SK-N-SH (cell line): ENCODE measurements at regions not wholly inside any gene's neighbourhood (a gene's known extent, or its start where the extent isn't known, plus 50 kb on each side); places are given as distances from the start of the nearest gene placed in this dataset.

Source experiments
- CTCF ChIA-PET: fragments of 300-600, 350-600 bp; formaldehyde crosslinking; extraction: SDS; loops from one replicate; lab custom pipeline; 2021; lab: Yijun Ruan, JAX
- POLR2A ChIA-PET: fragments of 350-600 bp; sonication (Branson Sonifier 250); formaldehyde crosslinking; extraction: SDS; loops from one replicate; lab custom pipeline; 2020; ENCODE audit warnings: antibody characterized with exemption, inconsistent platforms; lab: Yijun Ruan, JAX
- DNase-seq: peaks from one replicate; pipeline ENCODE4 v3.0.0; 2012
- H2AFZ ChIP-seq: fragments of 200-600 bp; sonication (generic); 2 replicates; pipeline ENCODE4 v1.8.1; 2016; ENCODE audit warnings: antibody characterized with exemption, mild to moderate bottlenecking, low read depth
- H3F3A ChIP-seq: fragments of 200-600 bp; sonication (generic); replicated peaks from 2 replicates; pipeline ENCODE3; 2016; ENCODE audit warnings: antibody characterized with exemption, mild to moderate bottlenecking; ENCODE audit not compliant: insufficient read depth
- H3K27ac ChIP-seq, 2 experiments: fragments of 200-500 bp in 1 of 2; fragments of 200-600 bp in 1 of 2; sonication (Bioruptor generic) in 1 of 2; sonication (generic), shearing (Covaris generic) in 1 of 2; 2 replicates each; pipeline versions ENCODE4 v1.5.1 to v1.6.1; 2014 to 2016; ENCODE audit warnings: low read depth in 2 of 2, inconsistent platforms in 1 of 2, low read length in 1 of 2, mild to moderate bottlenecking in 1 of 2, mixed read lengths in 1 of 2
- H3K27me3 ChIP-seq: fragments of 200-600 bp; sonication (generic), shearing (Covaris generic); 2 replicates; pipeline ENCODE4 v1.6.1; 2016; ENCODE audit warnings: mixed run types; ENCODE audit not compliant: insufficient read depth
- H3K36me3 ChIP-seq, 2 experiments: fragments of 200-500 bp in 1 of 2; fragments of 200-600 bp in 1 of 2; sonication (Bioruptor generic) in 1 of 2; sonication (generic) in 1 of 2; replicated peaks in 1 of 2; 2 replicates each; pipeline versions ENCODE3 to v1.5.1; 2014 to 2016; ENCODE audit warnings: low read length in 1 of 2, mild to moderate bottlenecking in 1 of 2; ENCODE audit not compliant: insufficient read depth in 2 of 2, control insufficient read depth in 1 of 2
- H3K4me1 ChIP-seq, 2 experiments: fragments of 200-500 bp in 1 of 2; fragments of 200-600 bp in 1 of 2; sonication (Bioruptor generic) in 1 of 2; sonication (generic), shearing (Covaris generic) in 1 of 2; 2 replicates each; pipeline versions ENCODE4 v1.5.1 to v1.6.1; 2014 to 2016; ENCODE audit warnings: low read depth in 1 of 2, low read length in 1 of 2, mixed run types in 1 of 2; ENCODE audit not compliant: insufficient read depth in 2 of 2, control insufficient read depth in 1 of 2
- H3K4me2 ChIP-seq: fragments of 200-600 bp; sonication (generic), shearing (Covaris generic); 2 replicates; pipeline ENCODE4 v1.6.1; 2017; ENCODE audit warnings: mixed run types
- H3K4me3 ChIP-seq, 2 experiments: fragments of 200-500 bp in 1 of 2; fragments of 200-600 bp in 1 of 2; sonication (Bioruptor generic) in 1 of 2; sonication (generic), shearing (Covaris generic) in 1 of 2; 2 replicates each; pipeline versions ENCODE4 v1.5.1 to v1.8.1; 2014 to 2016; ENCODE audit warnings: low read depth in 2 of 2, inconsistent platforms in 1 of 2, low read length in 1 of 2, mild to moderate bottlenecking in 1 of 2, mixed read lengths in 1 of 2, moderate library complexity in 1 of 2
- H3K79me2 ChIP-seq: fragments of 200-600 bp; sonication (generic); 2 replicates; pipeline ENCODE4 v1.8.1; 2017; ENCODE audit warnings: mild to moderate bottlenecking; ENCODE audit not compliant: insufficient read depth
- H3K9ac ChIP-seq: fragments of 200-600 bp; sonication (generic); 2 replicates; pipeline ENCODE4 v1.6.1; 2017; ENCODE audit warnings: mixed run types
- H3K9me2 ChIP-seq: fragments of 200-600 bp; sonication (generic); 2 replicates; pipeline ENCODE4 v1.6.1; 2017; ENCODE audit warnings: mixed run types
- H3K9me3 ChIP-seq: fragments of 200-600 bp; sonication (generic); 2 replicates; pipeline ENCODE4 v1.6.1; 2017; ENCODE audit warnings: mixed run types, mild to moderate bottlenecking, moderate library complexity
- H4K20me1 ChIP-seq: fragments of 200-600 bp; sonication (generic); 2 replicates; pipeline ENCODE4 v1.6.1; 2017; ENCODE audit warnings: mild to moderate bottlenecking, mixed run types; ENCODE audit not compliant: insufficient read depth
- CHD2 ChIP-seq: fragments of 150-350 bp; IDR thresholded peaks from 2 replicates; pipeline ENCODE4 v1.6.1; 2018; ENCODE audit warnings: low read length; ENCODE audit not compliant: partially characterized antibody
- FOXJ3 ChIP-seq: sonication (generic); formaldehyde crosslinking; IDR thresholded peaks from 2 replicates; pipeline ENCODE4 v1.5.1; 2020; ENCODE audit warnings: mild to moderate bottlenecking, missing genetic modification reagents
- FOXM1 ChIP-seq: IDR thresholded peaks from 2 replicates; pipeline ENCODE4 v1.4.0; 2012; ENCODE audit warnings: low read depth, mild to moderate bottlenecking
- JUND ChIP-seq: IDR thresholded peaks from 2 replicates; pipeline ENCODE4 v1.4.0; 2012
- MEF2A ChIP-seq: IDR thresholded peaks from 2 replicates; pipeline ENCODE4 v1.4.0; 2012; ENCODE audit warnings: low read depth, borderline replicate concordance
- MXI1 ChIP-seq: IDR thresholded peaks from 2 replicates; pipeline ENCODE4 v1.6.1; 2012; ENCODE audit warnings: mild to moderate bottlenecking, low read depth, low read length, improper control_type of control experiment
- NFIC ChIP-seq: IDR thresholded peaks from 2 replicates; pipeline ENCODE4 v1.4.0; 2012; ENCODE audit warnings: borderline replicate concordance
- NRF1 ChIP-seq: IDR thresholded peaks from 2 replicates; pipeline ENCODE4 v1.6.1; 2012; ENCODE audit warnings: low read depth, mild to moderate bottlenecking, low read length
- POLR2AphosphoS5 ChIP-seq: IDR thresholded peaks from 2 replicates; pipeline ENCODE4 v1.6.1; 2012; ENCODE audit warnings: low read depth, low read length
- RAD21 ChIP-seq: IDR thresholded peaks from 2 replicates; pipeline ENCODE4 v1.6.1; 2012; ENCODE audit warnings: mild to moderate bottlenecking, low read length
- RCOR1 ChIP-seq: fragments of 150-350 bp; IDR thresholded peaks from 2 replicates; pipeline ENCODE4 v1.6.1; 2017; ENCODE audit warnings: antibody characterized with exemption, low read length
- RXRA ChIP-seq: IDR thresholded peaks from 2 replicates; pipeline ENCODE4 v1.4.0; 2012; ENCODE audit warnings: low read depth, mild to moderate bottlenecking, borderline replicate concordance
- SMC3 ChIP-seq: IDR thresholded peaks from 2 replicates; pipeline ENCODE4 v1.6.1; 2012; ENCODE audit warnings: low read depth, low read length, improper control_type of control experiment
- TEAD4 ChIP-seq: IDR thresholded peaks from 2 replicates; pipeline ENCODE4 v1.4.0; 2012; ENCODE audit warnings: mild to moderate bottlenecking, borderline replicate concordance; ENCODE audit not compliant: insufficient read depth
- YY1 ChIP-seq: IDR thresholded peaks from 2 replicates; pipeline ENCODE4 v1.4.0; 2012; ENCODE audit warnings: low read depth, mild to moderate bottlenecking
- WGBS: methylation state at CpG from one replicate; pipeline ENCODE4 v1.1.6; 2017; ENCODE audit warnings: low lambda C conversion rate; 5-methylcytosine and 5-hydroxymethylcytosine counted together
- TF ChIP-seq, protein P1 (sequence below): fragments of 200-600 bp; sonication (generic); IDR thresholded peaks from 2 replicates; pipeline ENCODE4 v1.6.1; 2017; ENCODE audit warnings: antibody characterized with exemption, mild to moderate bottlenecking, moderate library complexity
- TF ChIP-seq, protein P2 (sequence below): fragments of 150-350 bp; IDR thresholded peaks from 2 replicates; pipeline ENCODE4 v1.6.1; 2016; ENCODE audit warnings: mild to moderate bottlenecking, low read depth, low read length
- TF ChIP-seq, protein P3 (sequence below): IDR thresholded peaks from 2 replicates; pipeline ENCODE4; 2012
- TF ChIP-seq, protein P4 (sequence below): fragments of 150-350 bp; IDR thresholded peaks from 2 replicates; pipeline ENCODE4 v1.6.1; 2017; ENCODE audit warnings: antibody characterized with exemption, low read length, low read depth, borderline replicate concordance

DNA sequence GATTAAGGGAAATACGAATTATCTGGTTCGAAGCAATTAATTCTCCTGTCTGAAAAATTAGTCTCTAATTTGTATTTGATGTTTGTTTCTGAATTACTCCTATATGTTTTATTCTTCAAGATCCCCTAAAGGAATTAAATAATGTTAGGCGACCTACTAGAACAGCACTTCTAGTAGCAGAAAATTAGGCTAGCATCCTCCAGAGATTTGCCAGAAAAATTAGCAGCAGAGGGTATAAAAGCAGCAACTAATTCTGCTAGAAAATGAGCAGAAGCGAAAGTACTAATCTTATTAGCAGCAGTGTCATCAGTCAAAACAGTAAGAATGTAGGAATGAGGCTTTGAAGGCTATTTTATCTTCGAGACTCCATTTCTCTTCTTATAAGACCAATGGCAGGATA, 114.3 kb upstream of the PJA2 start:
- no peak overlapping the region for H3K4me3 ChIP-seq
- H3K9me3 ChIP-seq = no peaks in the 10 kb centered on the region
- POLR2A ChIA-PET = no interaction called here
- no peaks in the 10 kb centered on the region for H3K4me1 ChIP-seq
- no peak overlapping the region for H3K4me2 ChIP-seq
- H2AFZ ChIP-seq = no peak overlapping the region
- H3K79me2 ChIP-seq = no peaks in the 10 kb centered on the region
- H3K27me3 ChIP-seq = no peaks in the 10 kb centered on the region; the same call in 1 of the 2 replicates
- TF ChIP-seq NRF1 = no peak
- TF ChIP-seq POLR2AphosphoS5 = no peak
- TF ChIP-seq RXRA = no peak
- TF ChIP-seq FOXJ3 (CRISPR knock-in tag) = no peak
- TF ChIP-seq, protein P1, sequence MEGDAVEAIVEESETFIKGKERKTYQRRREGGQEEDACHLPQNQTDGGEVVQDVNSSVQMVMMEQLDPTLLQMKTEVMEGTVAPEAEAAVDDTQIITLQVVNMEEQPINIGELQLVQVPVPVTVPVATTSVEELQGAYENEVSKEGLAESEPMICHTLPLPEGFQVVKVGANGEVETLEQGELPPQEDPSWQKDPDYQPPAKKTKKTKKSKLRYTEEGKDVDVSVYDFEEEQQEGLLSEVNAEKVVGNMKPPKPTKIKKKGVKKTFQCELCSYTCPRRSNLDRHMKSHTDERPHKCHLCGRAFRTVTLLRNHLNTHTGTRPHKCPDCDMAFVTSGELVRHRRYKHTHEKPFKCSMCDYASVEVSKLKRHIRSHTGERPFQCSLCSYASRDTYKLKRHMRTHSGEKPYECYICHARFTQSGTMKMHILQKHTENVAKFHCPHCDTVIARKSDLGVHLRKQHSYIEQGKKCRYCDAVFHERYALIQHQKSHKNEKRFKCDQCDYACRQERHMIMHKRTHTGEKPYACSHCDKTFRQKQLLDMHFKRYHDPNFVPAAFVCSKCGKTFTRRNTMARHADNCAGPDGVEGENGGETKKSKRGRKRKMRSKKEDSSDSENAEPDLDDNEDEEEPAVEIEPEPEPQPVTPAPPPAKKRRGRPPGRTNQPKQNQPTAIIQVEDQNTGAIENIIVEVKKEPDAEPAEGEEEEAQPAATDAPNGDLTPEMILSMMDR = no peak
- TF ChIP-seq MXI1 = no peak
- TF ChIP-seq RCOR1 = no peak
- TF ChIP-seq, protein P2, sequence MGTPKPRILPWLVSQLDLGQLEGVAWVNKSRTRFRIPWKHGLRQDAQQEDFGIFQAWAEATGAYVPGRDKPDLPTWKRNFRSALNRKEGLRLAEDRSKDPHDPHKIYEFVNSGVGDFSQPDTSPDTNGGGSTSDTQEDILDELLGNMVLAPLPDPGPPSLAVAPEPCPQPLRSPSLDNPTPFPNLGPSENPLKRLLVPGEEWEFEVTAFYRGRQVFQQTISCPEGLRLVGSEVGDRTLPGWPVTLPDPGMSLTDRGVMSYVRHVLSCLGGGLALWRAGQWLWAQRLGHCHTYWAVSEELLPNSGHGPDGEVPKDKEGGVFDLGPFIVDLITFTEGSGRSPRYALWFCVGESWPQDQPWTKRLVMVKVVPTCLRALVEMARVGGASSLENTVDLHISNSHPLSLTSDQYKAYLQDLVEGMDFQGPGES = no peak
- TF ChIP-seq TEAD4 = no peak
- no peak for TF ChIP-seq RAD21
- TF ChIP-seq, protein P3, sequence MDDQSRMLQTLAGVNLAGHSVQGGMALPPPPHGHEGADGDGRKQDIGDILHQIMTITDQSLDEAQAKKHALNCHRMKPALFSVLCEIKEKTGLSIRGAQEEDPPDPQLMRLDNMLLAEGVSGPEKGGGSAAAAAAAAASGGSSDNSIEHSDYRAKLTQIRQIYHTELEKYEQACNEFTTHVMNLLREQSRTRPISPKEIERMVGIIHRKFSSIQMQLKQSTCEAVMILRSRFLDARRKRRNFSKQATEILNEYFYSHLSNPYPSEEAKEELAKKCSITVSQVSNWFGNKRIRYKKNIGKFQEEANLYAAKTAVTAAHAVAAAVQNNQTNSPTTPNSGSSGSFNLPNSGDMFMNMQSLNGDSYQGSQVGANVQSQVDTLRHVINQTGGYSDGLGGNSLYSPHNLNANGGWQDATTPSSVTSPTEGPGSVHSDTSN = no peak
- H3K36me3 ChIP-seq = no peaks in the 10 kb centered on the region
- 68% methylated on average over 5 of the region's 5 CpGs for WGBS
- H3K27ac ChIP-seq = no peak overlapping the region
- no peak for DNase-seq
- no peak overlapping the region for H3K9ac ChIP-seq
- H3F3A ChIP-seq = no peaks in the 10 kb centered on the region
- H3K9me2 ChIP-seq = no peaks in the 10 kb centered on the region
- CTCF ChIA-PET = no interaction called here
- H4K20me1 ChIP-seq = no peaks in the 10 kb centered on the region

DNA sequence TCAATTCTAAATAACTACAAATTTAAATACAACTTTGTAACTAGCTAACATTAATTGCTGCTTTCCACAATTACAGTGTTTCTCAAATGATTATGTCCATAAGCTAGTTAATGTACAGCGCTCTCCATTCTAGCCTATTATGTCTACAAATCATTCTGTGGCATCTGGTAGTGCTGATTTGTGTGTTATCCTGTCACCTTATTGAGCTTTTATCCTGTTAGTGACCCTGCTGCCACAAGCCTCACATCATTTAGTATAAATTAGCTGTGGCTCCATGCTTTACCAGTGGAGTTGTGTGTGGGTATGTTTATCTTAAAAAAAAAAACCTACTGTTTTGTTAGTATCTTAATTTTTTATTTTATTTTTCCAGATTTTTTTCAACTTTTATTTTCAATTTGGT, 112.6 kb upstream of the PJA2 start:
- WGBS = 78% methylated on average over 1 of the region's 1 CpG
- CTCF ChIA-PET = no interaction called here
- H3K9me2 ChIP-seq = no peaks in the 10 kb centered on the region
- H3K79me2 ChIP-seq = no peaks in the 10 kb centered on the region
- no peak overlapping the region for H3K4me3 ChIP-seq
- H3K36me3 ChIP-seq = no peaks in the 10 kb centered on the region
- H3F3A ChIP-seq = no peaks in the 10 kb centered on the region
- H4K20me1 ChIP-seq = no peaks in the 10 kb centered on the region
- no peak for TF ChIP-seq POLR2AphosphoS5
- TF ChIP-seq RAD21 = no peak
- TF ChIP-seq MEF2A = no peak
- TF ChIP-seq, protein P1 = no peak
- no peak for TF ChIP-seq CHD2
- no peak for TF ChIP-seq SMC3
- TF ChIP-seq, protein P3 = no peak
- TF ChIP-seq FOXM1 = no peak
- no peak for TF ChIP-seq YY1
- TF ChIP-seq JUND = no peak
- TF ChIP-seq, protein P4, sequence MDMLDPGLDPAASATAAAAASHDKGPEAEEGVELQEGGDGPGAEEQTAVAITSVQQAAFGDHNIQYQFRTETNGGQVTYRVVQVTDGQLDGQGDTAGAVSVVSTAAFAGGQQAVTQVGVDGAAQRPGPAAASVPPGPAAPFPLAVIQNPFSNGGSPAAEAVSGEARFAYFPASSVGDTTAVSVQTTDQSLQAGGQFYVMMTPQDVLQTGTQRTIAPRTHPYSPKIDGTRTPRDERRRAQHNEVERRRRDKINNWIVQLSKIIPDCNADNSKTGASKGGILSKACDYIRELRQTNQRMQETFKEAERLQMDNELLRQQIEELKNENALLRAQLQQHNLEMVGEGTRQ = no peak
- TF ChIP-seq NFIC = no peak
- no peak for TF ChIP-seq MXI1
- TF ChIP-seq, all 33 proteins: peak for 0
- Histone ChIP-seq H3K4me2 (no peak overlapping the region), H3K9me3 (no peaks in the 10 kb centered on the region), H3K9ac (no peak overlapping the region), H3K27me3 (no peaks in the 10 kb centered on the region; the same call in 1 of the 2 replicates), H3K27ac (no peak overlapping the region), H3K4me1 (no peaks in the 10 kb centered on the region), H2AFZ (no peak overlapping the region)
- POLR2A ChIA-PET = no interaction called here
- DNase-seq = no peak
